RPMI7951 (cell line): ENCODE measurements at regions not wholly inside any gene's neighbourhood (a gene's known extent, or its start where the extent isn't known, plus 50 kb on each side); places are given as distances from the start of the nearest gene placed in this dataset.

Experiments
- DNase-seq: peaks from one replicate; pipeline ENCODE4 v3.0.0-alpha.2; 2012; ENCODE audit warnings: low read depth

- DNase-seq: no peak
Measured at GRCh38 chr13:111537115-111537728, 216.8 kb downstream of the TEX29 start.

GRCh38 chr13:111537843-111538499, 217.5 kb downstream of the TEX29 start:
- DNase-seq: no peak

GRCh38 chr13:111539252-111539651, 218.8 kb downstream of the TEX29 start:
- no peak for DNase-seq

- DNase-seq: no peak
Measured at GRCh38 chr13:111539791-111540446, 219.5 kb downstream of the TEX29 start.

GRCh38 chr13:111540486-111540885, 220.0 kb downstream of the TEX29 start:
- no peak for DNase-seq

- no peak for DNase-seq
Measured at GRCh38 chr13:111541345-111541744, 220.9 kb downstream of the TEX29 start.

GRCh38 chr13:111541752-111542529, 221.5 kb downstream of the TEX29 start:
- no peak for DNase-seq

- DNase-seq: no peak
Measured at GRCh38 chr13:111542530-111543341, 222.3 kb downstream of the TEX29 start.

GRCh38 chr13:111546921-111547675, 226.7 kb downstream of the TEX29 start:
- DNase-seq: no peak

GRCh38 chr13:111547726-111548273, 227.4 kb downstream of the TEX29 start:
- no peak for DNase-seq

- no peak for DNase-seq
Measured at GRCh38 chr13:111548301-111548700, 227.9 kb downstream of the TEX29 start.

GRCh38 chr13:111548805-111549204, 228.4 kb downstream of the TEX29 start:
- DNase-seq: no peak

GRCh38 chr13:111549464-111549863, 229.0 kb downstream of the TEX29 start:
- no peak for DNase-seq

GRCh38 chr13:111550062-111550461, 229.6 kb downstream of the TEX29 start:
- DNase-seq: no peak

GRCh38 chr13:111551204-111551820, 230.9 kb downstream of the TEX29 start:
- DNase-seq: no peak

GRCh38 chr13:111552891-111553655, 232.6 kb downstream of the TEX29 start:
- no peak for DNase-seq

- DNase-seq: no peak
Measured at GRCh38 chr13:111554539-111555267, 234.3 kb downstream of the TEX29 start.

GRCh38 chr13:111555268-111555808, 234.9 kb downstream of the TEX29 start:
- DNase-seq: no peak
